Nephron progenitor cell (in vitro differentiated cells): ENCODE measurements at regions not wholly inside any gene's neighbourhood (a gene's known extent, or its start where the extent isn't known, plus 50 kb on each side); places are given as distances from the start of the nearest gene placed in this dataset.

Experiments used
- DNase-seq: peaks from one replicate; pipeline ENCODE4 v3.0.0; 2021
- H3K27ac Mint-ChIP-seq: 2 replicates; pipeline ENCODE4 v1.8.0; 2021; ENCODE audit warnings: mild to moderate bottlenecking, moderate library complexity, mixed read lengths
- H3K27me3 Mint-ChIP-seq: 2 replicates; pipeline ENCODE4 v1.8.0; 2021; ENCODE audit warnings: mild to moderate bottlenecking, low read depth, mixed read lengths; ENCODE audit not compliant: poor library complexity
- H3K36me3 Mint-ChIP-seq: 2 replicates; pipeline ENCODE4 v1.8.0; 2021; ENCODE audit warnings: low read depth, mixed read lengths
- H3K4me1 Mint-ChIP-seq: 2 replicates; pipeline ENCODE4 v1.8.0; 2021; ENCODE audit warnings: mixed read lengths
- H3K4me3 Mint-ChIP-seq: 2 replicates; pipeline ENCODE4 v1.8.0; 2021; ENCODE audit warnings: mild to moderate bottlenecking, moderate library complexity, mixed read lengths
- H3K9me3 Mint-ChIP-seq: 2 replicates; pipeline ENCODE4 v1.8.0; 2021; ENCODE audit warnings: mild to moderate bottlenecking, moderate library complexity, mixed read lengths
- TF ChIP-seq, protein P1 (sequence below): fragments of 200-600 bp; sonication (generic); IDR thresholded peaks from 2 replicates; pipeline ENCODE4 v1.5.0; 2021; ENCODE audit warnings: antibody characterized with exemption

DNA sequence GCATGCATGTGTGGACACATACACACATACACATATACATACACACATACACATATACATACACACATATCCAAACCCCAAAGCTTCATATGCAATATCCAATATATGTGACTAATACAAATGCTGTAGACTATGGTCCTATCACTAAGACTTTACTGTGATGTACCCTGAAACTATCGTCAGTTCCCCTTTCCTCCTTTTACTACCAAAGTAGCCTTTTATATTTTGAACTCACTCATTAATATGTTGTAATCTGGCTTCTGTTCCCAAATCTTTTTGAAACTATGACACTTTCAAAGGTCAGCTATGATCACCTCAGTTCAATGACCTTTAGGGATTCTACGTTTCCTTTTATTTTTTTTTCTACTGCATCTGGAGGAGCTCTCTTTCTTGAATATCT, 64.8 kb upstream of the TFEC start:
- no peaks in the 10 kb centered on the region for H3K36me3 Mint-ChIP-seq
- TF ChIP-seq, protein P1, sequence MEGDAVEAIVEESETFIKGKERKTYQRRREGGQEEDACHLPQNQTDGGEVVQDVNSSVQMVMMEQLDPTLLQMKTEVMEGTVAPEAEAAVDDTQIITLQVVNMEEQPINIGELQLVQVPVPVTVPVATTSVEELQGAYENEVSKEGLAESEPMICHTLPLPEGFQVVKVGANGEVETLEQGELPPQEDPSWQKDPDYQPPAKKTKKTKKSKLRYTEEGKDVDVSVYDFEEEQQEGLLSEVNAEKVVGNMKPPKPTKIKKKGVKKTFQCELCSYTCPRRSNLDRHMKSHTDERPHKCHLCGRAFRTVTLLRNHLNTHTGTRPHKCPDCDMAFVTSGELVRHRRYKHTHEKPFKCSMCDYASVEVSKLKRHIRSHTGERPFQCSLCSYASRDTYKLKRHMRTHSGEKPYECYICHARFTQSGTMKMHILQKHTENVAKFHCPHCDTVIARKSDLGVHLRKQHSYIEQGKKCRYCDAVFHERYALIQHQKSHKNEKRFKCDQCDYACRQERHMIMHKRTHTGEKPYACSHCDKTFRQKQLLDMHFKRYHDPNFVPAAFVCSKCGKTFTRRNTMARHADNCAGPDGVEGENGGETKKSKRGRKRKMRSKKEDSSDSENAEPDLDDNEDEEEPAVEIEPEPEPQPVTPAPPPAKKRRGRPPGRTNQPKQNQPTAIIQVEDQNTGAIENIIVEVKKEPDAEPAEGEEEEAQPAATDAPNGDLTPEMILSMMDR, result no peak
- peaks cover 4% of the 10 kb centered on the region for H3K27me3 Mint-ChIP-seq
- no peak for DNase-seq
- no peaks in the 10 kb centered on the region for H3K4me1 Mint-ChIP-seq
- H3K27ac Mint-ChIP-seq, result no peak overlapping the region
- no peaks in the 10 kb centered on the region for H3K9me3 Mint-ChIP-seq
- no peak overlapping the region for H3K4me3 Mint-ChIP-seq

- DNase-seq, result no peak
- Mint-ChIP-seq H3K36me3 (no peaks in the 10 kb centered on the region), H3K4me3 (no peak overlapping the region), H3K4me1 (no peaks in the 10 kb centered on the region), H3K27ac (no peak overlapping the region), H3K9me3 (no peaks in the 10 kb centered on the region), H3K27me3 (peaks cover 4% of the 10 kb centered on the region)
- TF ChIP-seq, protein P1, result peak; percentile 18
These were observed 66.9 kb upstream of the TFEC start for GRCh38 chr7:116097365-116098009.

DNA sequence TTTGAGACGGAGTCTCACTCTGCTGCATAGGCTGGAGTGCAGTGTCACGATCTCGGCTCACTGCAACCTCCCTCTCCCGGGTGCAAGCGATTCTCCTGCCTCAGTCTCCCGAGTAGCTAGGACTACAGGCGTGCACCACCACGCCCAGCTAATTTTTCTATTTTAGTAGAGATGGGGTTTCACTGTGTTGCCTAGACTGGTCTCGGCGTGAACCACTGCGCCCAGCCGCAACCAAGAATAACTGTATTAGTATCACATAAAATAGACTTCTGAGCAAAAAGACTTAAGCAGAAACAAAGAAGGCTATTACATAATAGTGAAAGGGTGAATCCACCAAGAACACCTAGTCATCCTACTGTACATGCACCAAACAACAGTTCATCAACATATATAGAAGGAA, 67.6 kb upstream of the TFEC start:
- H3K27me3 Mint-ChIP-seq, result peaks cover 7% of the 10 kb centered on the region
- no peaks in the 10 kb centered on the region for H3K36me3 Mint-ChIP-seq
- no peak overlapping the region for H3K27ac Mint-ChIP-seq
- H3K9me3 Mint-ChIP-seq, result no peaks in the 10 kb centered on the region
- DNase-seq, result no peak
- H3K4me1 Mint-ChIP-seq, result no peaks in the 10 kb centered on the region
- TF ChIP-seq, protein P1, result no peak
- no peak overlapping the region for H3K4me3 Mint-ChIP-seq

- H3K4me1 Mint-ChIP-seq, result no peaks in the 10 kb centered on the region
- no peak overlapping the region for H3K27ac Mint-ChIP-seq
- H3K4me3 Mint-ChIP-seq, result no peak overlapping the region
- no peaks in the 10 kb centered on the region for H3K9me3 Mint-ChIP-seq
- peaks cover 7% of the 10 kb centered on the region for H3K27me3 Mint-ChIP-seq
- TF ChIP-seq, protein P1, result no peak
- no peak for DNase-seq
- H3K36me3 Mint-ChIP-seq, result no peaks in the 10 kb centered on the region
These were observed 70.1 kb upstream of the TFEC start for GRCh38 chr7:116100626-116101025.

- Mint-ChIP-seq H3K4me1 (no peaks in the 10 kb centered on the region), H3K36me3 (no peaks in the 10 kb centered on the region)
- TF ChIP-seq, protein P1, result no peak
These were observed 71.1 kb upstream of the TFEC start for GRCh38 chr7:116101704-116102103.

DNA sequence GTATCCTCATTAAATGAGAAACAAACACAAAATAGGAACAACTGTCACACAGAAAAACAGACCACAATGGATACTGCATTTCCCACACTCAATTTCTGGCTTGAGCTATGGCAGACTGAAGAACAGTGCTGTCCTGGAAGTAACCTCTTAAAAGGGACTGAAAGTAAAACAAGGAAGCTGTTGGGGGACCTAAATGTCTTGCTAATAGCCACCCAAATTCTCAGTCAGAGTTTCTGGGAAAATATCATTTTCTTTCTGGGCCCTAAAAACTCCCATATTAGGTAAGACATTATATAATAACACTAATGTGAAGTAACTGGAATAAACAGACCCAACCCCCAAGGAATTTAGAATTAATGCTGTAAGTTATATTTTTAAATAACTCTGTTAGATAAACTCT, 80.9 kb upstream of the TFEC start:
- Mint-ChIP-seq H3K9me3 (peaks cover 4% of the 10 kb centered on the region), H3K4me1 (no peaks in the 10 kb centered on the region), H3K27ac (no peak overlapping the region), H3K36me3 (no peaks in the 10 kb centered on the region), H3K27me3 (no peaks in the 10 kb centered on the region), H3K4me3 (no peak overlapping the region)
- TF ChIP-seq, protein P1, result no peak
- no peak for DNase-seq

More at GRCh38 chr7:116101704-116102103, 71.1 kb upstream of the TFEC start:
- no peak overlapping the region for H3K27ac Mint-ChIP-seq
- no peaks in the 10 kb centered on the region for H3K9me3 Mint-ChIP-seq
- peaks cover 7% of the 10 kb centered on the region for H3K27me3 Mint-ChIP-seq
- H3K4me3 Mint-ChIP-seq, result no peak overlapping the region
- DNase-seq, result no peak
